SK-N-SH (cell line): ENCODE measurements at regions not wholly inside any gene's neighbourhood (a gene's known extent, or its start where the extent isn't known, plus 50 kb on each side); places are given as distances from the start of the nearest gene placed in this dataset.

Source experiments
- POLR2AphosphoS5 ChIP-seq: IDR thresholded peaks from 2 replicates; pipeline ENCODE4 v1.6.1; 2012; ENCODE audit warnings: low read depth, low read length
- RCOR1 ChIP-seq: fragments of 150-350 bp; IDR thresholded peaks from 2 replicates; pipeline ENCODE4 v1.6.1; 2017; ENCODE audit warnings: antibody characterized with exemption, low read length
- SMC3 ChIP-seq: IDR thresholded peaks from 2 replicates; pipeline ENCODE4 v1.6.1; 2012; ENCODE audit warnings: low read depth, low read length, improper control_type of control experiment
- TAF1 ChIP-seq: IDR thresholded peaks from 2 replicates; pipeline ENCODE4 v1.6.1; 2012; ENCODE audit warnings: low read depth, mild to moderate bottlenecking, low read length, moderate library complexity, borderline replicate concordance
- TCF12 ChIP-seq: IDR thresholded peaks from 2 replicates; pipeline ENCODE4 v1.4.0; 2012
- TF ChIP-seq, protein P1 (sequence below): fragments of 200-600 bp; sonication (generic); IDR thresholded peaks from 2 replicates; pipeline ENCODE4 v1.6.1; 2017; ENCODE audit warnings: antibody characterized with exemption, mild to moderate bottlenecking, moderate library complexity
- TF ChIP-seq, protein P2 (sequence below): IDR thresholded peaks from 2 replicates; pipeline ENCODE4 v1.6.1; 2012; ENCODE audit warnings: mild to moderate bottlenecking, low read depth, low read length, moderate library complexity
- TF ChIP-seq, protein P3 (sequence below): IDR thresholded peaks from 2 replicates; pipeline ENCODE4; 2012
- TF ChIP-seq, protein P4 (sequence below): fragments of 150-350 bp; IDR thresholded peaks from 2 replicates; pipeline ENCODE4 v1.6.1; 2016; ENCODE audit warnings: mild to moderate bottlenecking, low read depth, low read length

DNA sequence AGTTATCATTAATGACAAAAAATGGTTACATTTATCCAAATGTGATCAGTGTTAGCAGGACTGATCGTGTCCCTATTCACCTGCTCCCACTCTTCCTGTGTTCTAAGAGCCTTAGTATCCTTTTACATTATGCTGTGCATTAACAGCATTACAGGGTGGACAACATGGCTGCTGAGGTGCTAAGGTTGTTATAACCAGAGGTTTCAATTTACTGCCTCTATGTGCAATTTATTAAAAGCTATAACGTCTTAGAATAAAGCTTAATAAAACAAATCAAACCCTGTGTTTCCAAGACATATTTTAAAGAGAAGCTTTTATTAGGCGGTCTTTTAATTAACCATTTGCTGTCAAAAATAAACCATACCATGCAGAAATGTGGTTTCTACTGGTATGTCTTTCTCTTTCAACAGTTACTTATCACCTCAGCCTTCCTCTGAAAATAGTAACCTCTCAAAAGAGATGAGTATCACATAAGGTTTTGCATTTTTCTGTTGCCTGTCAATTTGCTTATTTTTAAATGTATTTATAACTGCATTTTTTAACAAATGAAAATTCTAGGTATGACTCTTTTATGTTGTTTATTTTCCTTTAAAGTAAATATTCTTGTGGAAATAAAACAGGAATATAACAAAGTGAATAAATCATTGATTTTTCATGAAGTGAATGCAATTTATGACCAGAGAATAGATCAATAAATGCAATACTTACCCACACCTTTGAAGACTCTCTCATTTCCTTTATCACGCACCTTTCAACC, 849.8 kb upstream of the SORCS1 start:
- no peak for TF ChIP-seq SMC3
- TF ChIP-seq, protein P1, sequence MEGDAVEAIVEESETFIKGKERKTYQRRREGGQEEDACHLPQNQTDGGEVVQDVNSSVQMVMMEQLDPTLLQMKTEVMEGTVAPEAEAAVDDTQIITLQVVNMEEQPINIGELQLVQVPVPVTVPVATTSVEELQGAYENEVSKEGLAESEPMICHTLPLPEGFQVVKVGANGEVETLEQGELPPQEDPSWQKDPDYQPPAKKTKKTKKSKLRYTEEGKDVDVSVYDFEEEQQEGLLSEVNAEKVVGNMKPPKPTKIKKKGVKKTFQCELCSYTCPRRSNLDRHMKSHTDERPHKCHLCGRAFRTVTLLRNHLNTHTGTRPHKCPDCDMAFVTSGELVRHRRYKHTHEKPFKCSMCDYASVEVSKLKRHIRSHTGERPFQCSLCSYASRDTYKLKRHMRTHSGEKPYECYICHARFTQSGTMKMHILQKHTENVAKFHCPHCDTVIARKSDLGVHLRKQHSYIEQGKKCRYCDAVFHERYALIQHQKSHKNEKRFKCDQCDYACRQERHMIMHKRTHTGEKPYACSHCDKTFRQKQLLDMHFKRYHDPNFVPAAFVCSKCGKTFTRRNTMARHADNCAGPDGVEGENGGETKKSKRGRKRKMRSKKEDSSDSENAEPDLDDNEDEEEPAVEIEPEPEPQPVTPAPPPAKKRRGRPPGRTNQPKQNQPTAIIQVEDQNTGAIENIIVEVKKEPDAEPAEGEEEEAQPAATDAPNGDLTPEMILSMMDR: no peak
- TF ChIP-seq, protein P2, sequence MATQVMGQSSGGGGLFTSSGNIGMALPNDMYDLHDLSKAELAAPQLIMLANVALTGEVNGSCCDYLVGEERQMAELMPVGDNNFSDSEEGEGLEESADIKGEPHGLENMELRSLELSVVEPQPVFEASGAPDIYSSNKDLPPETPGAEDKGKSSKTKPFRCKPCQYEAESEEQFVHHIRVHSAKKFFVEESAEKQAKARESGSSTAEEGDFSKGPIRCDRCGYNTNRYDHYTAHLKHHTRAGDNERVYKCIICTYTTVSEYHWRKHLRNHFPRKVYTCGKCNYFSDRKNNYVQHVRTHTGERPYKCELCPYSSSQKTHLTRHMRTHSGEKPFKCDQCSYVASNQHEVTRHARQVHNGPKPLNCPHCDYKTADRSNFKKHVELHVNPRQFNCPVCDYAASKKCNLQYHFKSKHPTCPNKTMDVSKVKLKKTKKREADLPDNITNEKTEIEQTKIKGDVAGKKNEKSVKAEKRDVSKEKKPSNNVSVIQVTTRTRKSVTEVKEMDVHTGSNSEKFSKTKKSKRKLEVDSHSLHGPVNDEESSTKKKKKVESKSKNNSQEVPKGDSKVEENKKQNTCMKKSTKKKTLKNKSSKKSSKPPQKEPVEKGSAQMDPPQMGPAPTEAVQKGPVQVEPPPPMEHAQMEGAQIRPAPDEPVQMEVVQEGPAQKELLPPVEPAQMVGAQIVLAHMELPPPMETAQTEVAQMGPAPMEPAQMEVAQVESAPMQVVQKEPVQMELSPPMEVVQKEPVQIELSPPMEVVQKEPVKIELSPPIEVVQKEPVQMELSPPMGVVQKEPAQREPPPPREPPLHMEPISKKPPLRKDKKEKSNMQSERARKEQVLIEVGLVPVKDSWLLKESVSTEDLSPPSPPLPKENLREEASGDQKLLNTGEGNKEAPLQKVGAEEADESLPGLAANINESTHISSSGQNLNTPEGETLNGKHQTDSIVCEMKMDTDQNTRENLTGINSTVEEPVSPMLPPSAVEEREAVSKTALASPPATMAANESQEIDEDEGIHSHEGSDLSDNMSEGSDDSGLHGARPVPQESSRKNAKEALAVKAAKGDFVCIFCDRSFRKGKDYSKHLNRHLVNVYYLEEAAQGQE: no peak
- no peak for TF ChIP-seq TCF12
- TF ChIP-seq POLR2AphosphoS5: no peak
- TF ChIP-seq, protein P3, sequence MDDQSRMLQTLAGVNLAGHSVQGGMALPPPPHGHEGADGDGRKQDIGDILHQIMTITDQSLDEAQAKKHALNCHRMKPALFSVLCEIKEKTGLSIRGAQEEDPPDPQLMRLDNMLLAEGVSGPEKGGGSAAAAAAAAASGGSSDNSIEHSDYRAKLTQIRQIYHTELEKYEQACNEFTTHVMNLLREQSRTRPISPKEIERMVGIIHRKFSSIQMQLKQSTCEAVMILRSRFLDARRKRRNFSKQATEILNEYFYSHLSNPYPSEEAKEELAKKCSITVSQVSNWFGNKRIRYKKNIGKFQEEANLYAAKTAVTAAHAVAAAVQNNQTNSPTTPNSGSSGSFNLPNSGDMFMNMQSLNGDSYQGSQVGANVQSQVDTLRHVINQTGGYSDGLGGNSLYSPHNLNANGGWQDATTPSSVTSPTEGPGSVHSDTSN: no peak
- no peak for TF ChIP-seq RCOR1
- no peak for TF ChIP-seq TAF1
- TF ChIP-seq, protein P4, sequence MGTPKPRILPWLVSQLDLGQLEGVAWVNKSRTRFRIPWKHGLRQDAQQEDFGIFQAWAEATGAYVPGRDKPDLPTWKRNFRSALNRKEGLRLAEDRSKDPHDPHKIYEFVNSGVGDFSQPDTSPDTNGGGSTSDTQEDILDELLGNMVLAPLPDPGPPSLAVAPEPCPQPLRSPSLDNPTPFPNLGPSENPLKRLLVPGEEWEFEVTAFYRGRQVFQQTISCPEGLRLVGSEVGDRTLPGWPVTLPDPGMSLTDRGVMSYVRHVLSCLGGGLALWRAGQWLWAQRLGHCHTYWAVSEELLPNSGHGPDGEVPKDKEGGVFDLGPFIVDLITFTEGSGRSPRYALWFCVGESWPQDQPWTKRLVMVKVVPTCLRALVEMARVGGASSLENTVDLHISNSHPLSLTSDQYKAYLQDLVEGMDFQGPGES: no peak
